Ammon's horn (tissue), 1 donor: ENCODE measurements at regions not wholly inside any gene's neighbourhood (a gene's known extent, or its start where the extent isn't known, plus 50 kb on each side); places are given as distances from the start of the nearest gene placed in this dataset.
"Not testable (repeated sequence)": the region's sequence is repeated elsewhere in the genome, so short reads cannot be mapped to it uniquely, and the experiment has no call there.

Source experiments
- DNase-seq: peaks from one replicate; pipeline ENCODE4 v3.0.0-alpha.2; 2016; ENCODE audit warnings: low spot score

DNA sequence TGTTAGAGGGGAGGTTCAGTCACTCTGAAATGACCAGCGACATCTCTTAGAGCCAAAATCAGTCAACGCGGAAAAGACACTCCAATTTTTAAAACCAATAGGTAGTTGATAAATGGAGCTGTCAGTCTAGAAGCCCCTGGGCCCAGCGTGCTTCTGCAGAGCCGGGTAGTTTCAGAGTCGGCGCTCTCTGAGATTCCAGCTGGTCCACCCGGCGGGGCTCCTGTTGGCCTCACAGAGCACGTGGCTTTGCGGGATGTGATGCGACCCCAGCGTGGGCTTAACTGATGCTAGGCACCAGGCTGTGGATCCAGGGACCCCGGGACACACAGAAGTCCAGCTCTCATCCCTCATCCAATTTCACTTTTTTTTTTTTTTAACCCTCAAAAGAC lies 245.9 kb downstream of the BCL2L11 start:
- not testable (repeated sequence) for DNase-seq

DNA sequence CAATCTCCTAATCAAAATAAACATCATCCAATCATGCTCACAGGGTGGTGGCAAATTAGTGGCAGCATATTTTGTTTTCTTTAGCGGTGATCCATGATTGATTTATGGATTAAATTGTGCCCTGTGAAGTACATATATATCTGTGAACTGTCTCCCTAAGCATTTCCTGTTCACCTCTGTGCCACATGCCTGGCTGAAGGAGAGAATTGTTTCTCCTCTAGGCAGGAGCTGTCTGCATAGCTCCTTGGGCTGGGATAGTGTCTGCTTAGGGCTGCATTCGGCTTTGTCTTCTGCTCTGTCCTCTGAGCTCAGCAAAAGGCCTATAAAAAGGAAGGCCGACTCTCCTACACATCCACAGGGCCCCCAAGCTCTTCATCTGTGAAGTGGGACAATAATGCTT lies 246.4 kb downstream of the BCL2L11 start:
- not testable (repeated sequence) for DNase-seq

DNA sequence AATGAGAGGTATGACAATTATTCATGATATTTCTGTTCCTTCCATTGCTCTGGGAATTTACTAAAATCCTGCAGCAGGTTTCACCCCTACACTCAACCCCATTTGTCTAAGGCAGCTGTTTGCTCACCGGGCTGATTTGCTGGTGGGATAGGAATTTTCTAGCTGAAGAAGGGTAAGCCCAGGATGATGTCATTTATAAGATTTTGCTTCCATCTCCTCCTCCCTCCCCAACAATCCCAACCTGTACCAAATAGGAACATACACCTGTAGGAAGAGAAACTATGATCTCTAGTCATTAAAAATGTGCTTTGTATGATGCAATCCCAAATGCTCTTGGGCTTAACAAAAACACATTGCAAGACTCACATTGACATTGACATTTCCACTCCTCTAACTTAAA lies 247.2 kb downstream of the BCL2L11 start:
- DNase-seq = not testable (repeated sequence)

DNA sequence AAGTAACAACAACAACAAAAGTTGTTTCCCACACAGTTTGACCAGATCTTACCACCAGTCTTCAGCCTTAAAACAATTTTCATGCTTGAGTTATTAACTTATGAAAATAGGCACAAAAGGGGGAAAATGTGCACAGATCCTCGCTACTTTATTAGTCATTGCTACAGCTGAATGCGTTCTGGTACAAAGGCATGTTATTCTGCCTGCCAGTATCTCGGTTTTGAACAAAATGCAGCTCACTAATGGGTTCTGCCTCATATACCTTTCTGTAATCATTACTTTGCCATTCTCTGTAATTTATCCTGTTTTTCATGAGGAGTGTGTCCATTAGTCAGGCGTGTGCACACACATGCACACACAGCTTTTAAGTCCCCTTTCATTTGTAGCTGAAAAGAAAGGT lies 247.6 kb downstream of the BCL2L11 start:
- not testable (repeated sequence) for DNase-seq

DNA sequence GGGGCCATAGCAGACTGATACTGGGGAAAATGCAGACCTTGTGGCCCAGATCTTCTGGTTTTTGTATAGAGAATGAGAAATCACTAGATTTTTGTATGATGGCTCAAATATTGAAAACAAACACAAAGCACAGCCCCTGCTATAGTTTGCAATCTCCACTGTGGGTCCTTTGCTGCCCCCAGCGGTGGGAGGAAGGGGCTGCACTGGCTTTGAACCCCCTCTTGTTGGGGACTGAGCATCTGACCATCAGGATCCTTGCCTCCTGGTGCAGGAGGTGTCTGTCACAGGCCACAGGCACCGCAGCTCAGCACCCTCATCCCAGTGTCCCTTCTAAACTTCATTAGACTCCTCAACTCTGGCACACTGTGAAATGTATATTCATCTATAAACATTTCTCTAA lies 252.3 kb downstream of the BCL2L11 start:
- not testable (repeated sequence) for DNase-seq

DNA sequence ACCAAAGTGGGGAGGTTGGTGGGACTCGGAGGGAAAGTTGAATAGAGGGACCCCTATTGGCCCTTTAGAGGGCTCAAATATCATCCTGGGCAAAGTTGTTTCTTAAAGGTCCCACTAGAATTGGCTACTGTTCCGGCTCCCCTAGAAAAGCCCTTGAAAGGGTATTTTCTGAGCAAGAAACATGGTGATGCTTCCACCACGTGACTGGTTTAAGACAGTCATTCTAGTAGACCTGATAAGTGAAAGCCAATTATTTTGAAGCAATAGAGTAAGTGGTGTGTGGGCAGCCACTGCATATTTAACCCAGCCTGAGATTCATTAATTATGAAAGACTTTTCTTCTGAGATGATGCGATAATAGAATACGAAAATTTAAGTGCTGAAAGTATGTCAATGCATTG lies 253.3 kb downstream of the BCL2L11 start:
- not testable (repeated sequence) for DNase-seq

DNA sequence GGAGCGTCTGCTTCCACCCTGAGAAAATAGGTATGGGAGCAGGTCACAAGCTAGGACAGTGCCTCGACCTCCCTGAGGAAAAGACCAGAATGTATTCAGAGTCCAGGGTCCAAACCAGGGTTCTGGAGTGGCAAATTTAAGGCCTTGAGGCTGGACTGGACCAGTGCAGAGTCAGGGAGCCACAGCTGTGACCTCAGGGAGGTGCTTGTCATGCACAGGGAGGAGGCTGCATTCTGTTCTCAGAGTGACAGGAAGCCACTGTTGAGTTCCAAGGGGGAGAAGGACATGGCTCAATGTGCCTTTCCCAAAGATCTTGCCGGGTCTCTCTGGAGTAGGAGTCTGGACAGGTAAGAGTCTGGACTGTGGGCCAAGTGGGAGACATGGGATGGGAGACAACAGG lies 254.0 kb downstream of the BCL2L11 start:
- not testable (repeated sequence) for DNase-seq

DNA sequence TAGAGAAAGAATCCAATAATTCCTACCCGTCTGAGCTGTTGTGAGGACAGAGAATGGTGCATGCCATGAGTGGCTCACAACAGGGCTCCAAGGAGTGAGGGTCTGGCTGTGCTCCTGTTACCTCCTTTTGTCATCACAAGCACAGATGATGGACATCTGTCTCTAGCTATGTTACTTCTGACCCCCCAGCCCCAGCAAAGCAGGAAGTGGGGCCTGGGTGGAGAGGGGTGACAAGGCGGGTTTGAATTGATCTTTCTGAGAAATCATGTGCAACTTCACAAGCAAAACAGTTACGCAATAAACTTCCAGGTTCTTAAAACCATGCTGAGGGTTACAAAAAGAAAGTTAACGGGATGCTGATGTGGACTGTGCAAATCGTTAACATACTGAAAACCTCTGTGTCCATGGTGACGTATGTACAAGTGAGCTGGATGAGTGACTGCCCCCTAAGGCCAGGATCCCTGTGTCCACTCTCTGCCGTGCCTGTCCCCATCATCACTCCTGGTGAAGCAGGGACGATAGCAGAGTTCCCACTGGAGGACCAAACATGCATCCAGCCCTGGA lies 254.7 kb downstream of the BCL2L11 start:
- not testable (repeated sequence) for DNase-seq

DNA sequence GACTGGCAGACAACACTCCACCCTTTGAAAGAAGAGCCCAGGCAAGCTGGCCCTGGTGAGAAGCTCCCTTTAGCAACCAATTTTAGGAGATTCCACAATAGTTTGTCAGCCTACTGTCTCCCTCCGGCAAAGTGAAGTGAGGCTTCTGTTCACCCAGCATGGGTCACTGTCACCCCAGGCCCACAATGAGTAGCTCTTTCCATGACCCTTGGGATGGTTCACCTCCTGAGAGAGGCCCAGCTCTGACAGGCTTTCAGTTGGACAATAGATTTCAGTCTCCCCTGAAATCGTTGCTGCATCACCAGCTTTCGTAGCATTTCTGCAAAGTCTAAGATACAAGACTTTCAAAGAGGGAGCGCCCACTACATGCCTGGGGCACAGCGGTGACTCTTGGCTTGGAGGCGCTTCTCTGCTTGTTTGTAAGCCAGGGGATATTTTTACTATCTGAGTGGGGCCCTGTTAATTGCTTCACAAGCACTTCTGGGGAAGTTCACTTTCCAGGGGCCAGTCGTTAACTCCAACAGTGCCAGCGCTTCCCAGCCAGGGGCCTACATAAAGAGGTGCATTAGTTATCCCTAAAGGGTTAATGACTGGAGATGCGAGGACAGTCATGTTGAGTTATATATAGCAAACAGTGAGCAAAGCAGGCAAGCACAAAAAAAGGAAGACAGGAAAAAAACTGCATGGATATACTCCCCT lies 255.7 kb downstream of the BCL2L11 start:
- DNase-seq = not testable (repeated sequence)

DNA sequence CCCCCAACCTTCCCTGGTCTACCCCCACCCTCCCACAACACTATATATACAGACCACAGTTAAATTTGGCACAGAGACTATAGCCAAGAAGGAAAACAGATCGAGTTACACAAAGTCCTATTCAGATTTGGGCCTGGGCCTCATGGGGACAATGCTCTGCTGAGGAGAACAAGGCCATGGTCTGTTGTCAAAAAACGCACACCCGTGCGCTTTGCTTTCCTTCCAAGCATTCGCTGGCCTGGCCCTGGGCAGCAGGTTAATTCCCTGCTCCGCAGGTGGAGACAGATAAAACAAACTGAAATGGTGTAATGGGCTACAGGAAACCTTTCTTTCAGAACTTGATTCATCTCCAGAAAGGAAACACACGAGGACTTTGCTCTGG lies 256.2 kb downstream of the BCL2L11 start:
- DNase-seq = not testable (repeated sequence)

DNA sequence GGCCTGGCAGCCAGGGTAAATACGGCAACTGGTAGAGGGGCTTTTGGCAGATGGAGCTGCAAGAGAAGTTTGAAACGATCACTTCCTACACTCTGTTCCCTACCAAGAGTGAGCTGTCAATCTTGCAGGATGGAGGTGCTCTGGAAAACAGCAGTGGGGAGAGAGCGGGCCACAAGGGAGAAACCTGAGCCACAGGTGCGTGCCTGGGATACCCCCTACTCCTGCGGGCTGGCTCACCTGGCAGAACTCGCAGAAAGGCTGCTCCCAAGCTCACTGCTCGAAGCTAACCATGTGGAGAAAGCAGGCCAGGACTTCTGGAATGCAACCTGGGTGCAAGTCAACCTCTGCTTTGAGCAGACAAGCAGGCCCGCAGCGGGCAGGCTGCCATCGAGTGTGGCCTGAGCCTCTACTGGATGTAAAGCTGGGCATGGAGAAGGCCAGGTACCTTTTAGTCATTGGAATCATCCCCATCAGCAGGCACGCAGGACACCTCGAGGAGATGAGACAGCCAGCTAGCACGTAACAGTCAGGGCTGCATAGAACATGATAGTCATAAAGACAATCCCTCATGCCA lies 256.8 kb downstream of the BCL2L11 start:
- DNase-seq = not testable (repeated sequence)

DNA sequence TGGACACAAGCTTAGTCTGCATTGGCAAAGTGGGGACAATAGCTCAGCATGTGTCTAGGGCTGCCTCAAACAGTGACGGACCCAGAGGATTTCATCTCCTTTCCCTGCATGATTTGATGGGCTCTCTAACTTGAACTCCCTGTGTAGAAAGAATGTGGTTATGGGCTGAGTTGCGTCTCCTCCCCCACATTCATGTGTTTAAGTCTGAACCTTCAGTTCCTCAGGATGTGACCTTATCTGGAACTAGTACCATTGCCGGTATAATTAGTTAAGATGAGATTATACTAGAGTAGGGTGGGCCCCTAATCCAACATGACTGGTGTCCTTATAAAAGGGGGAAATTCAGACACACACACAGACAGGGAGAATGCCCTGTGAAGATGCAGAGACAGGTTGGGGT lies 257.6 kb downstream of the BCL2L11 start:
- not testable (repeated sequence) for DNase-seq

DNA sequence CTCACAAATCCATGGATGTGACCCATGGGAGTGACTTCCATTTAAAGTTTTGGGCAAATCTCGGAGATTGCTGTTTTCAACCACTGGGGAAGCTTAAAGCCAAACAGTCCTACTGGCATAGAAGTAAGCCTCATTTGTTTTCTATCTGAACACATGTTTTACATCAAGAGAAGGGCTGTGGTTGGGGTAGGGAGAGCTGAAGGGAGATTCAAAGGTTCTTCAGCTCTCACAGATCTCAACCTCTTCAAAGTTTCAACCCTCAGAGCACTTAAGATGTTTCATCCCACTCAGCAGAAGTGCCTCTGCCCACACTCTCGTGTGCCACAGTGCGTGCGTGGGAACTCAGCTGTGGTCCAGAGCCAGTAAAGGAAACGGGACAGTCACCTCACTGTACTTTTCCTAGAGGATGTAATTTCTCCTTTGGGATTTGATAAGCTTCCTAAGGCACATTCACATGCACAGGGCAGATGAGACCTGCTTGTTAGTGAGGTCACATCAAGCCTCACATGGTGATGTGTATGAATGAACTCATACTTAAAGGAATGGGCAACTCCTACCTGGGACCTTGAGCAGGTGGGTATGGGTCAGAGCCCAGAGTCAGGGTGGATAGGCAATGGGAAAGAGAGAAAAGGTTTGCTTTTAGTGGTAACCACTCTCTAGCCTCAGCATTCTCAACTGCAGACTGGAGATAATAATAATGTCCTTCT lies 260.2 kb downstream of the BCL2L11 start:
- not testable (repeated sequence) for DNase-seq

DNA sequence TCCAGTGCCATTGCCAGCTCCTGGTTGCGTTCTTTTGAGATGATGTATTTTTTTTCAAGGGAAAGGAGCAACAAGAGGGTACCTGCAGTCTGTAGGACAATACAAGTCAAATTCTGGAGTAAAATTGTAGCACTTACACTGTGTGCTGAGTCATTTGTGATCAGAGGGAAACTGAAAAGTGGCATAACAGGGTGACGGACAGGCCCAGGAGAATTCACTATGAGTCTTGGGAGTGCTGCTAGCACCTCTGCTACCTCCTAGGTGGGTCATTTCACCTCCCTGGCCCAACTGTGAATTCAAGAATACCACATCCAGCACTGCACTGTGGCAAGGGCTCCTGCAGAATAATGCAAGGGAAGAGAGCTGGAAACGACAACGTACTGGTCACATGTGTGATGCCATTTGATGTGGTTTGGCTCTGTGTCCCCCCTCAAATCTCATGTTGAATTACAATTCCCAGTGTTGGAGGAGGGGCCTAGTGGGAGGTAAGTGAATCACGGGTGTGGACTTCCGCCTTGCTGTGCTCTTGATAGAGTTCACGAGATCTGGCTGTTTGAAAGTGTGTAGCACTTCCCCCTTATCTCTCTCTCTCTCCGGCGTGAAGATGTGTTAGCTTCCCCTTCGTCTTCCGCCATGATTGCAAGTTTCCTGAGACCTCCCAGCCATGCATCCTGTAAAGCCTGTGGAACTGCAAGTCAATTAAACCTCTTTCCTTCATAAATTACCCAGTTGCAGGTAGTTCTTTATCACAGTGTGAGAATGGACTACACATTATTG lies 261.0 kb downstream of the BCL2L11 start:
- not testable (repeated sequence) for DNase-seq

DNA sequence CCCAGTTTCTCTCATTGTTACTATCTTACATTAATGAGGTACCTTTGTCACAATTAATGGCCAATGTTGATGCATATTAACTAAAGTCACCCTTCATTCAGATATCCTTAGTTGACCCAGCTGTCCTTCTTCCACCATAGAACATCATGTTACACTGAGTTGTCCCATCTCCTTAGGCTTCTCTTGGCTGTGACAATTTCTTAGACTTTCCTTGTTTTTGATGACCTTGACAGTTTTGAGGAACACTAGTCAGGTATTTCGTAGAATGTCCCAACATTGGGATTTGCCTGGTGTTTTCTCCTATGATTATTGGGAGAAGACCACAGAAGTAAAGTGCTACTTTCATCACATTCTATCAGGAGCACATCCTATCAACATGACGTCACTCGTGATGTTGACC lies 261.8 kb downstream of the BCL2L11 start:
- DNase-seq = not testable (repeated sequence)

DNA sequence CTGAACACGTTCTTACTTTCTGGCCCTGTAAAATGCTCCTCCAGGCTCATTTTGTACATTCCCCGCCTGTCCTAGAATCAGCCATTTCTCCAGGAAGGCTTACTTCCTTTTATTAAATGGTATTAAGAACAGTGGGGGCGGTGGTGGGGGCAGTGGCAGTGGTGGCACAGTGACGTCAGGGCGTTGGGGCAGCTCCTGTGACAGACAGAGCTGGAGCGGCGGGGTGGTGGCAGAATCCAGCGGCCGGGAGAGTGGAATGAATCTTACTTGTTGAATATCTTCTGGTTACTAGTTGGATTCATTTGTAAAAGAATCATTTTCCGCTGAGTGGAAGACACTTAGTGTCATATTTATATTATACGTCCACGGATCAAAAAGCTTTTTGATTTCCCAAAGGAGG lies 262.6 kb downstream of the BCL2L11 start:
- DNase-seq = not testable (repeated sequence)

DNA sequence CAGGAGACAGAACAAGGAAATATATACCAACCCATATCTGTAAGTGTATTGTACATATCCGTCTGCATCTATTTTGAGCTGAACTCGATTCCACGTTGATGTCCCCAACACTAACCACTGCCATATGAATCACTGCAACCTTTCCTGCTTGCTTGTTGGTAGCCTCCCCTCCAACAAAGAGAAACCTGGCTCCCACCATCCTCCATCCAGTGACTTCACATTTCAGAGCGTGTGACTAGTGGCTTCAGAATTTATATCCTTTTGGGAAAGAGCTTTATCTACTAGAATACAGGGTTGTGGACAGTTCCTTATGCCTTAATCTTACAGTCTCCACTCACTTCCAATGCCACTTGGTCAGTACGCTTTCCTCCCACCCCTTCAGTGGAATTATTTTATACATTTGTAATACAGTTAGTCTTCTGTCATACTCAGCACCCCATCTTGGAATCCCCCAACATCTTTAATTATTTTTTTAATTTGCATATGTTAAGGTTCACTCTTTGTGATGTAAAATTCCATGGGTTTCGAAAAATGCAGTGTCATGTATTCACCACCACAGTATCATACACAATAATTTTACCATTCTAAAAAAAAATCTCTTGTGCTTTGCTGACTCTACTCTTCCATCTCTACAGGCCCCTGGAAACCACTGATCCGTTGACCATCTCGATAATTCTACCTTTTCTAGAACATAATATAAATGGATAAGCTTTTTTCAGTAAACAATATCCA lies 264.7 kb downstream of the BCL2L11 start:
- DNase-seq = not testable (repeated sequence)

DNA sequence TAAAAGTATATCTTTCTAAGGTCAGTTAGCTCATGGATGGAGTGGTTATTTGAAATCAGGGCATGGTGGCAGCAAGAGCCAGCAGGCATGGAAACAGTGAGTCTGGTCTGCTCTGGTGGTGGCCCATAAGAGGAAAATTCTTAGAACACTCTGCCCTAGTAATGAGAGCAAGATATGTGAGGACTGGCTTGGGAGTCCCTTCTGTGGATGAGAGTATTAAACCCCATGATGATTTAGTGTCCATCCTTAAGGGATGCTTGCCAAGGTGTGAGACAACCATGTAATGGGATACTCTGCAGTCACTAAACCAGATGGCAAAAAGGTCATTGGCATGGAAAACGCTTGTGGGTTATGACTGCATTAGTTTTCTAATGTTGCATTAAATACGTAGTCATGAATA lies 269.9 kb downstream of the BCL2L11 start:
- DNase-seq = not testable (repeated sequence)

DNA sequence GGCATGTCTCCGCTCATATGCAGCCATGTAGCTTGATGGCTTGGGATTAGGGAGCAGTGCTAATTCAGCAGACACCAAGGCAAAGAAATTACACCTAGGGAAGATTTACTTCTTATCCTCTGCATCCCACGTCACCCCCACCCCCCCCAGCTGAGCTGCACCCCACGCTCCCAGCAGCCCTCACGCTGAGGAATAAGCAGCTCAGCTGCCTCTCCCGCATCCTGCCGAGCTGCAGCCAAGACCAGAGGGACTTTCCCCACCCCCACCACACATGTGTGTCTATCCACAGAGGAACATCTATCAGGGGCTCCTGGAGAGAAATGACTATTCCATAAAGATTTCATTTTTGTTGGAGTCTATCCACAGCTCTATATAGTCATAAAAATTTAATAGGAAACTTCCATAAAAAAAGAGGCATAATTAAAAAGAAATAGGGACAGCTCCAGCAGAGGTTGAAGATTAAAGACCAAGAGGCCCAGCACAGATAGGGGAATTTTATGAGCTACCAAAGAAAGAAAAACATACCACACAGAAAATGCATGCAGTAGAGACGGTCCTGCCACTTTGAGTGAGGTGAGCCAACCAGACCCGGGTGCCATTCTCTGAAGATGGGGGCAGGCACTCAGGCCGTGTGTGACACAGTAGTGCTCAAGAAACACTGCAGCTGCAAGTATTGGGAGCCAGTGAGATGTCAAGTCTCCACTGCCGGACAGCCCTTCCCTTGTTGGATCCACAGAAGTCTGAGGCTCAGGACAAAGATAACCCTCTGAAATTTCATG lies 274.8 kb downstream of the BCL2L11 start:
- DNase-seq = not testable (repeated sequence)

DNA sequence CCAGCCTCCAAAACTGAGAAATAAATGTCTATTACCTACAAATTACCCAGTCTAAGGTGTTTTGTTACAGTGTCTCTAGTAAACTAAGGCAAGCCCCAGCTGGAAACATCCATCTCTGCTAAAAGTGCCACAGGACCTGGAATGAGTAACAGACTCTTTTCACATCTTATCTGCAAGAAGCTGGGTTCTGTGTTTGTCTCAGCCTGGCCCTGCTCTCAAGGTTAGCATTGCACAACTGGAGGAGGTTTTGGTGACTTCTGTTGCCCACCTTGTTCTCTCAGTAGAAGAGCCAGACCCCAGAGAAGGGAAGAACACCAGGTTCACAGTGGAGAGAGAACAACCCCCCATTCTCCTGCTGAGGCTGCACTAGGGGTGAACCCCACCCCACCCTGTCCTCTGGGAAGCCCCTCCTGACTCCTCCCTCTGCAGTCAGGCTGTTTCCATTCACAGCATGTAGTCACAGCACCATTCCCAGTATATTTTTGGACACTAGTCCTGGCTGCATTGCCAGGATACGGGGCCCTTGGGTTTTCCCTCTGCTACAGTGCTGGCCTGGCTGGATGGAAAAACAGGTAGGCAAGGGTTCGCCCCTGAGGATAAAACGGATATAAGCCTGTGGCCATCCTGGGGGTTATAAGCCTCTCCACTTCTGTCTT lies 280.0 kb downstream of the BCL2L11 start:
- not testable (repeated sequence) for DNase-seq
